ENCODE measurements at regions not wholly inside any gene's neighbourhood (a gene's known extent, or its start where the extent isn't known, plus 50 kb on each side); places are given as distances from the start of the nearest gene placed in this dataset.

- TF ChIP-seq CTCF (IDR thresholded peaks at IDR 0.05): no peak
- TF ChIP-seq POLR2A (IDR thresholded peaks at IDR 0.05): no peak
- intact Hi-C loops (cut with DNase I): no loop called here
- H3K9me3 ChIP-seq: no peaks in the 10 kb centered on the region
Measured at GRCh38 chr13:89943139-89943538, 1404.3 kb upstream of the MIR17HG start.

GRCh38 chr13:89950225-89950624 lies 1397.3 kb upstream of the MIR17HG start:
- intact Hi-C loops (cut with DNase I): no loop called here
- Histone ChIP-seq H3K27me3 (no peaks in the 10 kb centered on the region), H3K4me1 (no peaks in the 10 kb centered on the region), H3K27ac (no peak overlapping the region), H3K9me3 (no peaks in the 10 kb centered on the region), H3K4me3 (no peak overlapping the region), H3K36me3 (no peaks in the 10 kb centered on the region)
- no peak for TF ChIP-seq POLR2A (IDR thresholded peaks at IDR 0.05)
- no peak for DNase-seq

More at GRCh38 chr13:89943139-89943538, 1404.3 kb upstream of the MIR17HG start:
- H3K36me3 ChIP-seq: no peaks in the 10 kb centered on the region
- no peaks in the 10 kb centered on the region for H3K27me3 ChIP-seq
- no peak for DNase-seq
- H3K4me3 ChIP-seq: no peak overlapping the region
- H3K4me1 ChIP-seq: no peaks in the 10 kb centered on the region
- H3K27ac ChIP-seq: no peak overlapping the region

GRCh38 chr13:89951341-89951740 lies 1396.1 kb upstream of the MIR17HG start:
- no peaks in the 10 kb centered on the region for H3K36me3 ChIP-seq
- TF ChIP-seq POLR2A (IDR thresholded peaks at IDR 0.05): no peak
- no peak for TF ChIP-seq CTCF (IDR thresholded peaks at IDR 0.05)
- 84% methylated on average over 3 of the region's 3 CpGs for WGBS, 2 donors
- H3K4me3 ChIP-seq: no peak overlapping the region
- H3K27me3 ChIP-seq: no peaks in the 10 kb centered on the region
- intact Hi-C loops (cut with DNase I): no loop called here
- DNase-seq: no peak
- no peaks in the 10 kb centered on the region for H3K9me3 ChIP-seq
- no peak overlapping the region for H3K27ac ChIP-seq
- H3K4me1 ChIP-seq: no peaks in the 10 kb centered on the region

GRCh38 chr13:89953581-89953980 lies 1393.9 kb upstream of the MIR17HG start:
- Histone ChIP-seq H3K27me3 (no peaks in the 10 kb centered on the region), H3K9me3 (no peaks in the 10 kb centered on the region), H3K4me1 (no peaks in the 10 kb centered on the region), H3K36me3 (no peaks in the 10 kb centered on the region), H3K4me3 (no peak overlapping the region), H3K27ac (no peak overlapping the region)
- 75 to 81% methylated on average over 3 of the region's 3 CpGs for WGBS, 2 donors
- DNase-seq: no peak
- intact Hi-C loops (cut with DNase I): no loop called here
- TF ChIP-seq POLR2A (IDR thresholded peaks at IDR 0.05): no peak
- TF ChIP-seq CTCF (IDR thresholded peaks at IDR 0.05): no peak

- 84 to 87% methylated on average over 1 of the region's 1 CpG for WGBS, 2 donors
- no peak for DNase-seq
- Histone ChIP-seq H3K27me3 (no peaks in the 10 kb centered on the region), H3K9me3 (no peaks in the 10 kb centered on the region), H3K4me3 (no peak overlapping the region), H3K4me1 (no peaks in the 10 kb centered on the region), H3K27ac (no peak overlapping the region), H3K36me3 (no peaks in the 10 kb centered on the region)
- no peak for TF ChIP-seq POLR2A (IDR thresholded peaks at IDR 0.05)
- TF ChIP-seq CTCF (IDR thresholded peaks at IDR 0.05): no peak
- intact Hi-C loops (cut with DNase I): no loop called here
Measured at GRCh38 chr13:89955773-89956172, 1391.7 kb upstream of the MIR17HG start.

- H3K27ac ChIP-seq: no peak overlapping the region
- no peaks in the 10 kb centered on the region for H3K9me3 ChIP-seq
- H3K36me3 ChIP-seq: no peaks in the 10 kb centered on the region
- 61% methylated on average over 2 of the region's 2 CpGs for WGBS, 2 donors
- TF ChIP-seq CTCF (IDR thresholded peaks at IDR 0.05) (no peak), POLR2A (IDR thresholded peaks at IDR 0.05) (no peak)
- intact Hi-C loops (cut with DNase I): no loop called here
- H3K27me3 ChIP-seq: no peaks in the 10 kb centered on the region
- no peaks in the 10 kb centered on the region for H3K4me1 ChIP-seq
- no peak for DNase-seq
- H3K4me3 ChIP-seq: no peak overlapping the region
Measured at GRCh38 chr13:89959074-89959473, 1388.4 kb upstream of the MIR17HG start.

All from esophagus squamous epithelium (tissue), 5 donors.